ENCODE measurements at regions not wholly inside any gene's neighbourhood (a gene's known extent, or its start where the extent isn't known, plus 50 kb on each side); places are given as distances from the start of the nearest gene placed in this dataset.

- no peak for TF ChIP-seq CTCF (IDR thresholded peaks at IDR 0.05)
- TF ChIP-seq POLR2A (IDR thresholded peaks at IDR 0.05) = no peak
These were observed 325.2 kb downstream of the OSR1 start for GRCh38 chr2:19033240-19033639.

All from ovary (tissue), 3 donors.